NCI-H2196 treated with DMSO at 0.1 percent for 48 hours (cell line): ENCODE measurements at regions not wholly inside any gene's neighbourhood (a gene's known extent, or its start where the extent isn't known, plus 50 kb on each side); places are given as distances from the start of the nearest gene placed in this dataset.

Source experiments
- DNase-seq: peaks from one replicate; lab custom pipeline; 2025; ENCODE audit not compliant: unreplicated experiment; lab: John Stamatoyannopoulos, UW

DNA sequence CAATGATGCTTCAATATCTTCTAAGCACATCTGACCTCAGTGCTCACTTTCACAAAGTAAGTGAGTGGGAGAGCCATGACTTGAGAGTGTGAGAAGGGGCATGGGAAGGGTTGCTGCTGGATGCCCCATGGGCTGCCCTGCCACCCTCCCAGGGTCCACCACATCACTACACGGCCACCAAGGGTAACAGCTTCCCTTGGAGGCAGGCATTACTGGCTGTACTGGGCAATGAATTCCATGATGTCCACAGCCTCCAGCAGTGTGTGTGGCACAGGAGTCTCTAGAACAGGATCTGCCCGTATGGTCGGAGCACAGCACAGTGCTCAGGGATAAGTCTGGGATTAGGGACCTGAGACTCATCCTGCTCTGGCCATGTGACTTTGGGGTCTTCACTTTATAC lies 481.0 kb upstream of the MYT1L start:
- no peak for DNase-seq

DNA sequence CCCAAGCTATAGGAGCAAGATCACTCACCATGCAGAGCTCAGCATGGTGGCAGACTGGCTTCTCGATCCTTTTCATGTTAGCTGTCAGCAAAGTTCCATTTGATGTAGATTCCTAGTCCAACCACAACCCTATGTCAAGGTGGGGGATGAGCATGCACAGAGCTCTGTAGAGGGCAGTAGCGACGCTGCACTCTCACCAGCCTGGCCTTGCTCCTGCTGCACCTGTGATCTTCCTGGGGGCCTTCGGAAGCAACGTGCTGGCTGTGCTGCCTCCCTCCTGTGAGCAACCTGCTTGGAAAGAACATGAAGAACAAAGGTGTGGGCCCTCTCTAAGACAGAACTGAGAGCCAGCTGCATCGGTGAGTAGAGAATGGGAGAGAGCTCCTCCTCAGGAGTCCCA lies 479.4 kb upstream of the MYT1L start:
- DNase-seq, result no peak

DNA sequence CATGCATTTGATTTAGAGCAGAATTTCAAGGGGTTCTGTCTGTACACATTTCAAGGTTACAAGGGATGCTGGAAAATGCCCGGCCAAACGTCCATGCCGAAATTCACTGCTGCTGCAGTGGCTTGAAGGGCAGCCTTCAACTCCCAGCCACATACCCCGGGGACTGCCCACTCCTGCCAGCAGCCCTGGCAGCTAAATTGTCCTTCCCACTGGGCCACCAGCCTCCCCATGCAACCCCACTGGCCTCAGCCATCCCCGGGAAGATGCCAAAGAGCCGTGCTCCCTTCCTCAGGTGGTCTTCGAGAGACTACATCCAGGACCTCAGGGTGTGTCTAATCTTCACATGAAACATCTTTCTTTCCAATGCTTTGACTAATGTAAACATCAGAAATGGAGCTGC lies 478.7 kb upstream of the MYT1L start:
- DNase-seq, result no peak

DNA sequence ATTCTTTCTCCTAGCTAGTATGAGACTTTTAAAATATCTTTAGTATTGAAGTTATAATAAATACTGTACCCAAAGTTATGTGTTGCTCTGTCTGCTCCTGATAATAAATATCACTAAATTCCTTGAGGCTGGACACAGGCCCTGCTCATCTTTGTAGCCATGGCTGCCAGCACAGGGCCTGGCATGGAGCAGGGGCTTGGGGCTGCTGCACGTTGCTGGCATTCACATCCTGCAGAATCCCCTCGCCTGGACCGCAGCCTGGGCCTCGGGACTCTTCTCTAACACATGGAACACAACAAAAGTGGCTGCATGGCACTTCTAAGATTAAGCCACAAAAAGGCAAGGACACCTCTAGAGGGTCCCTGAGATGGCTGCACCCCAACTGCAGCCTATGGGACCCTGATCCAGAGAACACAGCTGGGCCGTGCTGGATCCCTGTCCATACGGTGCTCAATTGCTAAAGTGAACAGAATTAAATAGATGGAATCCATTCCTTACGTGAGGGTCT lies 477.5 kb upstream of the MYT1L start:
- DNase-seq, result no peak

DNA sequence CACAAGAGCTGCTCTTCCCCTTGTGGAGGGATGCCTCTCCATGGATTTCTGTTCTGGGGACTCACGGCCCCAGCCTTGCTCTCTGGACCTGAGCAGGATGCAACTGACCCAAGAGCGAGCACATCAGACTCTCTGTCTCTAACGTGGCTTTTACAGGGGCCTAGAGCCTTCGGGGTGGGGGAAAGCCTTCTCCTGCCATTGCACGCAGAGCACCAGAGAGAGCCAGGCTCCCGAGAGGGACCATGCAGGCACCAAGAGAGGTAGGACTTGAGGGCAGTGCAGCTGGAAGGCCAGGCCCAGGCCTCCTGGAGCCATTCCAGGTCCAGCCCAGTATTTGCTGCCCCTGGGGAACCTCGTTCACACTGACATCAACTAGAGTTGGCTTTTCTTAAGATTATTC lies 475.6 kb upstream of the MYT1L start:
- DNase-seq, result no peak

DNA sequence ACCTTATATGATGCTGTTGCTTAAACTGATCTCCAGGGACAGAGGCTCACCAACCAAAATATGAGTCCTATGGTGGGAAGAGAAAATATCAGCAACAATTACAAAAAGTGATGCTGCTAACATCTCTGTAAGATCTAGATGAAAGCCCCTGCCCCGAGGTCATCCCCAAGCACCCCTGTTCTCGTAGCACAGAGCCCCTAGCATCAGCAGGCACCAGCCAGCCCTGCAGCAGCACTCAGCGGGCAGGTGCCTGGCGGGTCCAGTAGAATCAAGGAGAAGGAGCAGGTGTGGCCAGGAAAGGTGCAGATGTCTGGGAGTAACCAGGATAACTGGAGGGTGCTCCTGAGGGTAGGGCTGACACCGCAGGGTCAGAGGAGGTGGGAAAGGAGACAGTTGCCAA lies 474.2 kb upstream of the MYT1L start:
- no peak for DNase-seq

DNA sequence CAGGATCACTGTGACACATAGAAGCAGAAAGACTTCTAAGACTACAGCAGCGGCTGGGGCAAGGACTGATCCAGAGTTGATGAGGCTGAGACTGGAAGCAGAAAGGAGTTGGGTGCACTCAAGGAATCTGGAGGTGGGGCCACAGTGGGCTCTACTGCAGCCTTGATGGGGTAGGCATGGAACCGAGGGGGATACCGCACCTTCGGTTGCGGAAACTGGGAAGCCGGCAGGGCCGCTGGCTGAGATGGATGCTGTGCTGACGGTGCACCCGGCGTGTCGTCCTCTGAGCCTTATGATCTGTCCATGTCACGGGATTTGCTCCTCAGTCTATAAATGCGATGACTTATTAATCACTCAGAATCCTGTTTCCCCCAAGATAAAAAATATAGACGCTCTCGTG lies 473.5 kb upstream of the MYT1L start:
- DNase-seq, result no peak

DNA sequence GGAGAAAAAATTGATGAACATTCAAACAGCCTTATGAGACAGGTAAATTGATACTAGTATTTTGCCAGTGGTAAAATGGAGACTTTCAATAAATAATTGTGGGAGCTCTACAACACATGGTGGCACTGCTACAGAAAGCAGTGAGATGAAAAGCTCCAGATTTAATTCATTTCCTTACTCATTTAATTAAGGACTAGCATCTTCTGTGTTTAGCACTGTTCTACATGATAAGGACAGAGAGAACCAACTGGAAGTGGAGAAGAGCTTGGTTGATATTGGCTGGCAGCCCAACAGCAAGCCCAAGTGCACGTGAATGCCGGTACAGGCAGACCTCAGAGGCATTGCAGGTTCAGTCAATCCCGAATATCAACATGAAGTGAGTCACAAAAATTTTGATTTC lies 470.4 kb upstream of the MYT1L start:
- DNase-seq, result no peak

DNA sequence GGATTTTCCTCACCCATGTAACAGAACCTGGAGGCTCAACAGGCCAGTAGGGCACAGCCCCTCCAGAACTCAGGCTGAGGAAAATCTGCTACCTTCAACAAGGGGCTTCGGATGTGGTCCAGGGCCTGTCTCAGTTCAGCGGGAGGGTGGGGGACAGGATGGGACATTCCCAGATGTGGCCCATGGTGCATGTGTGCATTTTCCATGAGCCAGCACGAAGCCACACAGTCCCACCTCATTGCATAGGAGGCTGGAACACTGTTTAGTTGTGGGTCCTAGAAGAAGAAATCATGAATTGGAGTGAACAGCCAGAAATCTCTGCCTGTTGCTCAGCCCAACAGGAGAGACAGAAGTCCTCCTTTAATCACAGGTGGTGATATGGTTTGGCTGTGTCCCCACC lies 469.6 kb upstream of the MYT1L start:
- DNase-seq, result no peak

DNA sequence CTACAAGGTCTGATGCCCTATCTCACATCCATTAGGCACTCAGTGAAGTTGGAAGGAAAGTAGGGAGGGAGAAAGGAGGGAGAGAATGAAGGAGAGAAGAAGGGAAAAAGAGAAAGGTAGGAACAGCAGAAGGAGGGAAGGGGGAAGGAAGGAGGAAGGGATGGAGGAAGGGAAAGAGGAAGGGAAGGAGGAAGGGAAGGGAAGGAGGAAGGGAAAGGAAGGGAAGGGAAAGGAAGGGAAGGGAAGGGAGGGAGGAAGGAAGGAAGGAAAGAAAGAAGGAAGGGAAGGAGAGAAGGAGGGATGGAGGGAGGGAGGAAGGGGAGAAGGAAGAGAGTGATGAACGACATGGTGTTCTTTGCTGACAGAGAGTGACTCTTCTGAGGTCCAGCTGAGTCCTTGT lies 468.9 kb upstream of the MYT1L start:
- no peak for DNase-seq

DNA sequence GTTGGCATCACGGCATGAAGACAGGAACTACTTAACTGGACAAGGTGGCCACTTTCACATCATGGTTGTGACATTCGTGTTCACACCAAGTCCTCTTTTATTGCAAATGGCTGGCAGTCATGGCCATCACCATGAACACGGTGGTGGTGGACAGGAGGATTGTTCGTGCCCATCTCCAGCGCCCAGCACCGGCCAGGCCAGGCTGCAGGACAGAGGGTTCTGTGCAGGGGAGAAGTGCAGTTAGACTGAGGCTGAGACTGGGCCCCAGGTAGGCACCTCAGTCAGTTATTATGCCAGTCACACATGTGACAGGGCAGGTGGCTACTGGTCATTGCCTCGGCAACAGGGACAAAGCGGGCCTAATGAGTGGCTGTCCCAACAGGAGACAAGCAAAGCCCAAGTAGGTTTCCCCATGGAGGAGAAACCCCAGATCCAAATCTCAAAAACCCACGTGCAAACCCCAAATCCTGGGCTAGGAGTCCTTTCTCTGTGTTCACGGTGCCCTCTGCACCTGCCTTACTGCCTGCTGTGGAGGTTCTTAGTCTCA lies 468.1 kb upstream of the MYT1L start:
- DNase-seq, result no peak

DNA sequence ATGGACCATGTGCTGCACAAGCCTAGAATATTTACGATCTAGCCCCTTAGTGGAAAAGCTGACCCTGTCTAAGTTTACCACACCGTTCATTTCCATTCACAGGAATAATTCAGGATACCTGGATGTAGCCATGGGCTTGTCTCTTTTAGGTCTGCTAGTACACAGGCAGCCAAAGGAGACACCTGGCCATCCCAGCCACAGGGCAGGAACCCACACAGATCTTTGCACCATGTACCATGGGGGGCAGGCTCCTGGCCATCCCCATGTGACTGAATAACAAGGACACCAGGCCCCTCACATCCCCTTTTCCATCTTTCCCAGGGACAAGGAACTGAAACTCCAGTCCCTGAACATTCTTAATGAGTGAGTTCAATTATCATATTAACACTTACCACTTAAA lies 467.3 kb upstream of the MYT1L start:
- DNase-seq, result no peak

DNA sequence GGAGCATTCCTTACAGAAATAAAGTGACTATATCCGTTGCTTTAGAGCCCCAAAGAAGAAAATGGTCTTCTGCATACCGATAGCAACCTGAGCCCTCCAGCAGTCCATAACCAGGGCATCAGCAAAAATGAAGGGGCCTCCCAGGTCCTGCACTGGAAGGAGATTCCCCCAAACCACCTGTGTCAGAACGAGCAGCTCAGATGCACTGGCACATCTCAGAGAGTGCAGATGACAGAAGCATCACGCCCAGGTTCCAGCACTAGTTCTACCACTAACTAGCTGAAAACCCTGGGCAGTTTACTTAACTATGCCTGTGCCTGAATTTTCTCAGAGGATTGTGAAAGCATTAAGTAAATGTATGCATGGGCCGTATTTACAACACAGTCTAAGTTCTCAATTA lies 466.7 kb upstream of the MYT1L start:
- no peak for DNase-seq

DNA sequence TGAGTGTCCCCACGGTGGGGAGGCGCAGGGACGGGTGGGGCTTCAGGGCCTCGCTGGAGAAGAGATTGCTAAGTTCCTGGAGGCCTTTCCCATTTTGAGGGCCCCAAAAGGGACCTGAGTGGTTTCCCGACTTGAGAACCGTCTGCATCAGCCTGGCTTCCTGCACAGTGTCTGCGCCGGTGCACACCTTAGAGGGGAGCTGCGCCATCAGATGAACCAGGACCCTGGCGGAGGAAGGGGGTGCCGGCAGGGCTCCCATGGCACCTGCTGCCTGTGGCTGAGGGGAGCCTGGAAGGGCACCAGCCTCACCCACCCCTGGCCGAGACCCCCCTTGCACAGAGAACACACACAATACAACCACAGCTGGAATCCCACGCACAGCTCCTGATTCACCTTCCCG lies 465.1 kb upstream of the MYT1L start:
- no peak for DNase-seq

DNA sequence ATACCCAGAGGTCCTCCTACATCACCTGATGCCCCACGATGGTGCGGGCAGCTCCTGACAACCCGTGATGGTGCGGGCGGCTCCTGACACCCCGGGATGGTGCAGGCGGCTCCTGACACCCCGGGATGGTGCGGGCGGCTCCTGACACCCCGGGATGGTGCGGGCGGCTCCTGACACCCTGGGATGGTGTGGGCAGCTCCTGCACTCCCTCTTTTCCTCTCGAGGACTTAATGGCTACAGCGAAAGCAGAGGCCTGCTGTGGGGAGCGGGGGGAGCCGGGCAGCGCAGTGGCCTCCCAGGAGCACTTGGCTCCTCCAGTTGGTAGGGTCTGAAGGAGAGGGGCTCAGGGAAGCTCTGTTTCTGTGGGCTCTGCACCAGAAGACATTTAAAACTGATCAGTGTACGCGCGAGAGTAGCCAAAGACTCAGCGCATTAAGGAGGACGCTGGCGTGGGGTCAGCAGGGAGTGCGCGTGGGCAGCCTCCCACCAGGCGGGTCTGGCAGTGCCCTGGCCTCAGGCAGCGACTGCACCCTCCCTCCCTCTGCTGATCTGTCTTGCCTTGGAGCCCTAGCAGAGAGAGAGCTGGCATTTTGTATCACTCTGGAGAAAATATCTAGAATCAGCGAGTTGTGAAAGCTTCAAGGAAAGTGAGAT lies 464.5 kb upstream of the MYT1L start:
- DNase-seq, result no peak

DNA sequence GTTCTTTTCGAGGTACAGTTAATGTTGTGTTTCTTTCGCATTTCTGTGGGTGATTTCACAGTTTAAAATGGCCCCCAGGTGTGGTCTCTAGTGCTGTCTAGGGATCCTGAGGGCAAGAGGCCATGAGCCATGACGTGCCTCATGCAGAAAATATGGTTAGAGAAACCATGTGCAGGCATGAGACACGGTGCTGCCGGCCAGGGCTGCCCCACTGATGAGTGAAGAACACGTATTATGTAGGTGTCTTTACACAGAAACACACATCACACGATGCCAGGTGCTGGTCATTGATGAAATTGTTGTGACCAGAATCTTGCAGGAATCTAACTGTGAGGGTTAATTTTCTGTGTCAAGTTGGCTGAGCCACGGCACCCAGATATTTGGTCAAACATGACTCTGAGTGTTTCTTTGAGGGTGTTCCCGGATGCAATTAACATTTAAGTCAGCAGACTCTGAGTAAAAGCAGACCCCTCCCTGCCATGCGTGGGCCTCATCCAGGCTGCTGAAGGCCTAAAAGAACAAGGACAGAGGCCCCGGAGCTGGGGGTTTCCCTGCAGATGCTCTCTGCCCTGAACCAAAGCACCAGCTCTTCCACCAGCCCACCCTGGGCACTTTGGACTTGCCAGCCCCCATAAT lies 463.0 kb upstream of the MYT1L start:
- no peak for DNase-seq

DNA sequence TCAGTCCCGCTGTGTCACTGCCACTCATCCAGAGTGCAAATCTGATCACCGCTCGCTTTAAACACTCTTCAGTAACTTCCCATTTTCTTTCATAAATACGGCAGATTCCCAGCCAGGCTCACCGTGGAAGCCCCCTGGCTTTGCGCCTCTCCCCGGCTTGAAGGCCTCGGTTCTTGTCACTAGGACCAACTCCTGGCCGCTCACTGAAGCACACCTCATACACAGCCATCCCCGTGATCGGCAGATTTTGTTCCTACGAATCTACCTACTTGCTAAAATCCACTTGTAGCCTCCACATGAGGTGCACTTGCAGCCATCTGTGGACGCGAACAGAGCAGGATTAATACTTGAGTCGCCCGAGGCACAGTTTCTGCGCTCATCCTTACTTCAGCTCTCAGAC lies 462.4 kb upstream of the MYT1L start:
- DNase-seq, result no peak

DNA sequence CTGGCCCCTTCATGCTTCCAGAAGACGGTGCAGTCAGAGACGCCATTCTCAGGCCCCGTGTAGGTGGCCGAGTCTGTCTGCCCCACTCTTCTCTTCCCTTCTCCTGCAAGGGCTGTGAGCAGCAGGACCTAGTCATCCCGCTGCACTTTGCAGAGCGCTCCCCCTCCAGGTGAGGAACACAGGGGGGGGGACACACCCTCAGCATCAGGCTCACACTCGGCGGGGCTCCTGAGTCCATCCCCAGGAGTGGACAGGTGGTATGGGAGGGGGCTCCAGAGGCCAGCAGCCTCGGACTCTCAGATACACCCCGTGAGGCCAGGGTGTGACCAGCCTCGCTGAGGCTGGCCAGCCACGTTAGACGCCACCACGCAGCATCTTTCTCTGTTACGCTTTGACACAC lies 460.5 kb upstream of the MYT1L start:
- no peak for DNase-seq

DNA sequence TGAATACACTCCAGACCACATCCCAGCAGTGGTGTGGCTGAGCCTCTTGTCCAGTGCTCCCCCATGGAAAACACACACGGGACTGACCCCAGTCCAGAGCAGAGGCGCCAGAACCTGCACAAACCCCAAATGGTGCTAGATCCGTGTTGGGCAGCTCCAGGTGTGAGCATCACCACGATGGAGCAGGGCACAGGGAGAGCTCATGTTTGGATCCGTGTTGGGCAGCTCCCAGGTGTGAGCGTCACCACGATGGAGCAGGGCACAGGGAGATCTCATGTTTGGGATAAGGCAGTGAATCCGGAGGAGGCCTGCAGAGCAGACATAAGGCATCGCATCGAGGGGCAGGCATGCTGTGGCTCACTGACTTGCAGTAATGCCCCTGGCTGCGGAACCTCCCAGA lies 460.0 kb upstream of the MYT1L start:
- no peak for DNase-seq

DNA sequence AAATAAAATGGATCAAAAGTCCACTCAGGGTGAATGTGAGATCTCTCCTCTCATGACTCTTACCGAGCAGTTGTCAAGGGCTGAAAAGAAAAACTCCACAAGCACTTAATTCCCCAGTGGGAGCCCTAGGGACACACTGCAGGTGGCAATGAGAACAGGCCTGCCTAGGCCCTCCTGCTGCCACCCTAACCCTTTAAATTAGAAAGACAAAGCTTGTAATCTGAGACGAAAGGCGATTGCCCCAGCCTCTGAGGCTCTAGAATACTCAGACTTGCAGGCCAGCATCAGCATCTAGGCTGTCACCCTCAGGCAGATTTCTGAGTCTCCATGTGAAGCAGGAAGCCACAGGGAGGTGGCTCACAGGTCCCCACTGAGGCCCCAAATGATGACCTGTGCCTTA lies 457.0 kb upstream of the MYT1L start:
- DNase-seq, result peak; percentile 11

DNA sequence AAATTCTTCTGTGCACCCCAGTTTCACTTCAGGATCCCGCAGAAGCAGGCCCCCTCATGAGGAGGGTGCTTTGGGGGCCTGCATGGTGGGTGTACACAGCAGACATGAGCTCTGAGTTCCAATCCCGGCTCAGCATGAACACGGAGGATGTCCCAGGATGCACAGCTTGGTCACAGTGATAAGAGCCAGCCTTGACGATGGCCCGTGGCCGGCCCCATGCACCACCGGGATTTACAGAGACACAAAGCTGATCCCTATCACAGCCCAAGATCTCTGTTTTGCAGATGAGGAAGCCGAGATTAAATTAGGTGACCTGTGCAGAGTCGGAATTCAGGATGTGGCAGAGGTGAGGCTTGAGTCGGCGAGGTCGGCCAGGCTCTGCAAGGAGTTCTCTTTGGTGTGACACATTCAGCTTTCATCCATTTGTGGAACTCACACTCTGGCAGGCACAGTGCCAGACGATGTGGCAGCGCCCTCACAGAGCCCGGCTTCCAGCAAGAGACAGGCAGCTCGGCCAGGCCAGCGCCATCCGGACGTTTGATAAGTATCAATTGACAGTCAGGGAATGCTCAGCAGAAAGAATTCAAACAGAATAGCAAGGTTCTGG lies 456.3 kb upstream of the MYT1L start:
- DNase-seq, result peak; percentile 25

DNA sequence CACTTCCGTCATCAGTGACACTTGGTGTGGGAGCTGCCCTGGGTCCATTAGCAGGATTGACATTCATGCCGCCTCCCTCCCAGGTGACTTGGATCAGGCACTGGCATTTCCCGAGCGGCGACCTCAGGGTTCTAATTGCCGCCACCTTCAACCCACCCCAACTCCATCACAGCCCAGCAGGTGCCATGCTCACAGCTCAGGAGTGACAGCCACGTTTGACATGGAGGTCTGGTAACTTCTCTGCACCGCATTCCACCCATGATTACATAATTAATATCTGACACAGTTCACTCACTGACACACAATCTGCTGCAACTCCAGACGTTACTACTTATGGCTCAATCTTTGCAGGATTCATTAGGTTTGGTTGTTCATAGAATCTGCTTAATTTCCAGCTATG lies 450.9 kb upstream of the MYT1L start:
- no peak for DNase-seq
